Ishikawa (cell line): ENCODE measurements at regions not wholly inside any gene's neighbourhood (a gene's known extent, or its start where the extent isn't known, plus 50 kb on each side); places are given as distances from the start of the nearest gene placed in this dataset.

Experiments
- CREB1 ChIP-seq: IDR thresholded peaks from 2 replicates; pipeline ENCODE4 v1.6.1; 2012; ENCODE audit warnings: low read depth
- EP300 ChIP-seq: IDR thresholded peaks from 2 replicates; pipeline ENCODE4 v1.6.1; 2012; ENCODE audit warnings: borderline replicate concordance
- MAX ChIP-seq: IDR thresholded peaks from 2 replicates; pipeline ENCODE4 v1.6.1; 2012
- REST ChIP-seq: IDR thresholded peaks from 2 replicates; pipeline ENCODE4 v1.6.1; 2012; ENCODE audit warnings: low read depth, mild to moderate bottlenecking
- TAF1 ChIP-seq: IDR thresholded peaks from 2 replicates; pipeline ENCODE4 v1.6.1; 2012; ENCODE audit warnings: low read depth, mild to moderate bottlenecking

GRCh38 chr15:67915461-67916374 is 75.9 kb upstream of the RNU6-1 start:
- no peak for TF ChIP-seq MAX
- no peak for TF ChIP-seq EP300
- no peak for TF ChIP-seq TAF1
- no peak for TF ChIP-seq REST
- no peak for TF ChIP-seq CREB1
